Neuronal stem cell (in vitro differentiated cells): ENCODE measurements at regions not wholly inside any gene's neighbourhood (a gene's known extent, or its start where the extent isn't known, plus 50 kb on each side); places are given as distances from the start of the nearest gene placed in this dataset.

Experiments used
- DNase-seq: peaks from one replicate; pipeline ENCODE4 v3.0.0-alpha.2; 2013; ENCODE audit warnings: low spot score
- H2AFZ ChIP-seq: one replicate; pipeline ENCODE4 v1.6.1; 2013; ENCODE audit warnings: mild to moderate bottlenecking, low read length, inconsistent platforms
- H2AK5ac ChIP-seq: 2 replicates; pipeline ENCODE4 v1.6.1; 2013; ENCODE audit warnings: low read depth, mild to moderate bottlenecking, inconsistent platforms, low read length, moderate library complexity, mixed read lengths
- H2BK120ac ChIP-seq: 2 replicates; pipeline ENCODE4 v1.6.1; 2013; ENCODE audit warnings: low read depth, mild to moderate bottlenecking, inconsistent platforms, low read length, moderate library complexity, mixed read lengths
- H2BK12ac ChIP-seq: one replicate; pipeline ENCODE4 v1.6.1; 2013; ENCODE audit warnings: low read length, inconsistent platforms
- H2BK15ac ChIP-seq: 2 replicates; pipeline ENCODE4 v1.6.1; 2013; ENCODE audit warnings: mild to moderate bottlenecking, low read length, inconsistent platforms, mixed read lengths
- H2BK5ac ChIP-seq: one replicate; pipeline ENCODE4 v1.6.1; 2013; ENCODE audit warnings: inconsistent platforms, mild to moderate bottlenecking, low read length, moderate library complexity
- H3K14ac ChIP-seq: one replicate; pipeline ENCODE4 v1.6.1; 2013; ENCODE audit warnings: low read length, inconsistent platforms
- H3K18ac ChIP-seq: 2 replicates; pipeline ENCODE4 v1.6.1; 2013; ENCODE audit warnings: low read length, inconsistent platforms
- H3K23ac ChIP-seq: 2 replicates; pipeline ENCODE4 v1.6.1; 2013; ENCODE audit warnings: low read depth, mild to moderate bottlenecking, mixed read lengths, low read length, inconsistent platforms; ENCODE audit not compliant: poor library complexity
- H3K27ac ChIP-seq: replicated peaks from 3 replicates; pipeline ENCODE4 v1.5.1; 2013; ENCODE audit warnings: low read length, inconsistent platforms
- H3K27me3 ChIP-seq, 3 experiments: 2 replicates each; pipeline ENCODE4 v1.6.1; 2013; ENCODE audit warnings: low read length in 3 of 3, mild to moderate bottlenecking in 2 of 3, inconsistent platforms in 1 of 3, low read depth in 1 of 3, mixed read lengths in 1 of 3, moderate library complexity in 1 of 3; ENCODE audit not compliant: control insufficient read depth in 3 of 3, insufficient read depth in 3 of 3
- H3K36me3 ChIP-seq, 2 donors: replicated peaks in 1 of 2; 2 replicates each; pipeline ENCODE4 v1.6.1; 2013; ENCODE audit warnings: low read length in 2 of 2; ENCODE audit not compliant: control insufficient read depth in 2 of 2, insufficient read depth in 2 of 2
- H3K4ac ChIP-seq: 2 replicates; pipeline ENCODE4 v1.6.1; 2013; ENCODE audit warnings: inconsistent platforms, mild to moderate bottlenecking, low read length, moderate library complexity
- H3K4me1 ChIP-seq, 2 donors: 1 replicate in 1 of 2; 2 replicates in 1 of 2; pipeline ENCODE4 v1.6.1; 2013; ENCODE audit warnings: low read length in 2 of 2, low read depth in 1 of 2; ENCODE audit not compliant: control insufficient read depth in 2 of 2, insufficient read depth in 1 of 2
- H3K4me2 ChIP-seq: one replicate; pipeline ENCODE4 v1.6.1; 2013; ENCODE audit warnings: mild to moderate bottlenecking, low read length, inconsistent platforms; ENCODE audit not compliant: insufficient read depth, poor library complexity, severe bottlenecking
- H3K4me3 ChIP-seq, 2 donors: 2 replicates each; pipeline ENCODE4 v1.5.1; 2013; ENCODE audit warnings: low read length in 2 of 2, mild to moderate bottlenecking in 2 of 2, inconsistent platforms in 1 of 2, moderate library complexity in 1 of 2
- H3K79me1 ChIP-seq: one replicate; pipeline ENCODE4 v1.6.1; 2013; ENCODE audit warnings: low read depth, mild to moderate bottlenecking, inconsistent platforms, low read length, moderate library complexity
- H3K9ac ChIP-seq: one replicate; pipeline ENCODE4 v1.6.1; 2013; ENCODE audit warnings: mild to moderate bottlenecking, low read depth, low read length, inconsistent platforms; ENCODE audit not compliant: poor library complexity
- H3K9me3 ChIP-seq, 2 donors: replicated peaks in 1 of 2; 2 replicates each; pipeline versions ENCODE3 to v1.6.1; 2013; ENCODE audit warnings: low read length in 2 of 2, mild to moderate bottlenecking in 2 of 2, inconsistent platforms in 1 of 2, low read depth in 1 of 2, mixed read lengths in 1 of 2, moderate library complexity in 1 of 2; ENCODE audit not compliant: control insufficient read depth in 2 of 2, insufficient read depth in 1 of 2
- H4K8ac ChIP-seq: one replicate; pipeline ENCODE4 v1.6.1; 2013; ENCODE audit warnings: low read depth, mild to moderate bottlenecking, inconsistent platforms, low read length, moderate library complexity
- H4K91ac ChIP-seq: one replicate; pipeline ENCODE4 v1.6.1; 2013; ENCODE audit warnings: low read length, low read depth, mild to moderate bottlenecking, inconsistent platforms; ENCODE audit not compliant: poor library complexity
- WGBS, 2 donors: extraction: QIAGEN DNeasy Blood & Tissue Kit; methylation state at CpG; one replicate each; pipeline ENCODE4 v1.1.7; 2013; ENCODE audit warnings: missing lambda C conversion rate in 2 of 2, mixed read lengths in 1 of 2; ENCODE audit not compliant: insufficient read length in 2 of 2, insufficient replicate concordance in 1 of 2; ENCODE audit errors: extremely low coverage in 2 of 2; 5-methylcytosine and 5-hydroxymethylcytosine counted together

GRCh38 chr15:94731286-94731685 is 499.9 kb downstream of the MCTP2 start:
- Histone ChIP-seq H3K9me3 (no peaks in the 10 kb centered on the region), H3K4ac (no peak overlapping the region), H2BK5ac (no peak overlapping the region), H3K23ac (no peak overlapping the region), H3K18ac (no peak overlapping the region), H3K4me1 (peaks cover 0 to 1% of the 10 kb centered on the region in 2 donors), H3K36me3 (no peaks in the 10 kb centered on the region), H2BK120ac (no peak overlapping the region), H3K27me3 (no peaks in the 10 kb centered on the region), H2BK15ac (no peak overlapping the region), H3K9ac (no peak overlapping the region), H3K79me1 (no peaks in the 10 kb centered on the region), H2BK12ac (no peak overlapping the region), H3K14ac (no peak overlapping the region), H4K8ac (no peak overlapping the region), H3K4me2 (no peak overlapping the region), H2AFZ (no peak overlapping the region), H3K27ac (no peak overlapping the region), H2AK5ac (no peak overlapping the region), H4K91ac (no peak overlapping the region), H3K4me3 (no peak overlapping the region)
- no CpG with 5 or more reads among the region's 3 CpGs for WGBS, 2 donors
- no peak for DNase-seq

- Histone ChIP-seq H2BK12ac (no peak overlapping the region), H3K79me1 (no peaks in the 10 kb centered on the region), H3K4ac (no peak overlapping the region), H3K23ac (no peak overlapping the region), H3K14ac (no peak overlapping the region), H2BK5ac (no peak overlapping the region), H2BK15ac (no peak overlapping the region), H4K91ac (no peak overlapping the region), H3K18ac (no peak overlapping the region), H3K27ac (no peak overlapping the region), H3K27me3 (no peaks in the 10 kb centered on the region), H3K4me1 (peaks cover 0 to 5% of the 10 kb centered on the region in 2 donors), H3K36me3 (no peaks in the 10 kb centered on the region), H3K9ac (no peak overlapping the region), H3K4me3 (no peak overlapping the region), H2AK5ac (no peak overlapping the region), H4K8ac (no peak overlapping the region), H3K9me3 (no peaks in the 10 kb centered on the region), H3K4me2 (no peak overlapping the region), H2AFZ (no peak overlapping the region), H2BK120ac (no peak overlapping the region)
- DNase-seq: no peak
- no CpG with 5 or more reads among the region's 1 CpG for WGBS, 2 donors
These were observed 503.1 kb downstream of the MCTP2 start for GRCh38 chr15:94734460-94734859.

- H2BK12ac ChIP-seq: no peak overlapping the region
- H3K79me1 ChIP-seq: no peaks in the 10 kb centered on the region
- H3K14ac ChIP-seq: no peak overlapping the region
- no peak overlapping the region for H3K9ac ChIP-seq
- H2AFZ ChIP-seq: no peak overlapping the region
- no peak overlapping the region for H3K4ac ChIP-seq
- H3K4me3 ChIP-seq: no peak overlapping the region
- no peaks in the 10 kb centered on the region for H3K36me3 ChIP-seq
- H3K4me2 ChIP-seq: no peak overlapping the region
- no peak overlapping the region for H3K27ac ChIP-seq
- no peak overlapping the region for H3K18ac ChIP-seq
- no peaks in the 10 kb centered on the region for H3K27me3 ChIP-seq
- no peak overlapping the region for H2BK5ac ChIP-seq
- peaks cover 0 to 5% of the 10 kb centered on the region in 2 donors for H3K4me1 ChIP-seq
- H3K23ac ChIP-seq: no peak overlapping the region
- no peak overlapping the region for H2AK5ac ChIP-seq
- H3K9me3 ChIP-seq: no peaks in the 10 kb centered on the region
- H2BK15ac ChIP-seq: no peak overlapping the region
- no peak overlapping the region for H4K91ac ChIP-seq
- H4K8ac ChIP-seq: no peak overlapping the region
- H2BK120ac ChIP-seq: no peak overlapping the region
- no peak for DNase-seq
These were observed 504.9 kb downstream of the MCTP2 start for GRCh38 chr15:94736236-94736635.

- Histone ChIP-seq H3K4me1 (peaks cover 0 to 5% of the 10 kb centered on the region in 2 donors), H3K4me3 (no peak overlapping the region), H3K9ac (no peak overlapping the region), H3K27ac (no peak overlapping the region), H2BK12ac (no peak overlapping the region), H2BK120ac (no peak overlapping the region), H4K8ac (no peak overlapping the region), H3K79me1 (no peaks in the 10 kb centered on the region), H3K27me3 (no peaks in the 10 kb centered on the region), H2AFZ (no peak overlapping the region), H3K14ac (no peak overlapping the region), H3K18ac (no peak overlapping the region), H2AK5ac (no peak overlapping the region), H3K23ac (no peak overlapping the region), H2BK15ac (no peak overlapping the region), H4K91ac (no peak overlapping the region), H3K36me3 (no peaks in the 10 kb centered on the region), H3K9me3 (no peaks in the 10 kb centered on the region), H2BK5ac (no peak overlapping the region), H3K4ac (no peak overlapping the region), H3K4me2 (no peak overlapping the region)
- no peak for DNase-seq
- no CpG with 5 or more reads among the region's 3 CpGs for WGBS, 2 donors
These were observed 508.3 kb downstream of the MCTP2 start for GRCh38 chr15:94739639-94740038.
